HG03575 (cell line): ENCODE measurements at regions not wholly inside any gene's neighbourhood (a gene's known extent, or its start where the extent isn't known, plus 50 kb on each side); places are given as distances from the start of the nearest gene placed in this dataset.
"Not testable (repeated sequence)": the region's sequence is repeated elsewhere in the genome, so short reads cannot be mapped to it uniquely, and the experiment has no call there.

Source experiments
- ATAC-seq: cut with Tn5 transposase; IDR thresholded peaks from one replicate; pipeline ENCODE4 v1.9.1; 2021; ENCODE audit not compliant: unreplicated experiment, insufficient number of reproducible peaks, low FRiP score; ENCODE audit errors: extremely low read depth

DNA sequence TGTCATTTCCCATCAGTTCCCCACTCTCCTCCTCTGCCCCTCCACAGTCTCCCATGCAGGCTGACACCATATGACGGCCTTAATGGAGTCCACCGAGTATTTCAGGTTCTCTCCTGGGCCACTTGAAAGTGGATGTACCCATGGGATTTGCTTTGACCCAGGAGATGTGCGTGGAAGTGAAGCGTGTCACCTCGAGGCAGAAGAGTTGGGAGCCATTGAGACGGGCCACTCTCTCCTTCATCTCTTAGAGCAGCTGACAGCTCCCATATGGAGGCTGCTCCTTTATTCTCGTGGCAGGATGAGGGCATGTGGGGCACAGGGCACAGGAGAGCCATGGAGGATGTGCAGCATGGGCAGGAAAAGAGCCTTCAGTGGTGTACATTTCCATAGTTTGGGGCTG is 144.7 kb upstream of the CRYM start:
- not testable (repeated sequence) for ATAC-seq

DNA sequence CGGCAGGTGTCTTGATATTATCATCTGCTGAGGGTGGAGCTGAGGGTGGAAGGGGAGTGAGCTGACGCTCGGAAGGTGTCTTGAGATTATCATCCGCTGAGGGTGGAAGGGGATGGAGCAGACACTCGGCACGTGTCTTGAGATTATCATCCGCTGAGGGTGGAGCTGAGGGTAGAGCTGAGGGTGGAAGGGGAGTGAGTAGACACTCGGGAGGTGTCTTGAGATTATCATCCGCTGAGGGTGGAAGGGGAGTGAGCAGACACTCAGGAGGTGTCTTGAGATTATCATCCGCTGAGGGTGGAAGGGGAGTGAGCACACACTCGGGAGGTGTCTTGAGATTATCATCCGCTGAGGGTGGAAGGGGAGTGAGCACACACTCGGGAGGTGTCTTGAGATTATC is 126.6 kb upstream of the CRYM start:
- ATAC-seq: not testable (repeated sequence)

DNA sequence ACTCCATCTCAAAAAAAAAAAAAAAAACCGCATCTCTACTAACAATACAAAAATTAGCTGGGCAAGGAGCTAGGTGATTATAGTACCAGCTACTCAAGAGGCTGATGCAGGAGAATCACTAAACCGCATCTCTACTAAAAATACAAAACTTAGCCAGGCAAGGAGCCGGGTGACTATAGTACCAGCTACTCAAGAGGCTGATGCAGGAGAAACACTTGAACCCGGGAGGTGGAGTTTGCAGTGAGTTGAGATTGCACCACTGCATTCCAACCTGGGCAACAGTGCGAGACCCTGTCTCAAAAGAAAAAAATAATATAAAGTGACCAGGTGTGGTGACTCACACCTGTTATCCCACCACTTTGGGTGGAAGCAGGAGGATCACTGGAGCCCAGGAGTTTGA is 119.8 kb upstream of the CRYM start:
- not testable (repeated sequence) for ATAC-seq

DNA sequence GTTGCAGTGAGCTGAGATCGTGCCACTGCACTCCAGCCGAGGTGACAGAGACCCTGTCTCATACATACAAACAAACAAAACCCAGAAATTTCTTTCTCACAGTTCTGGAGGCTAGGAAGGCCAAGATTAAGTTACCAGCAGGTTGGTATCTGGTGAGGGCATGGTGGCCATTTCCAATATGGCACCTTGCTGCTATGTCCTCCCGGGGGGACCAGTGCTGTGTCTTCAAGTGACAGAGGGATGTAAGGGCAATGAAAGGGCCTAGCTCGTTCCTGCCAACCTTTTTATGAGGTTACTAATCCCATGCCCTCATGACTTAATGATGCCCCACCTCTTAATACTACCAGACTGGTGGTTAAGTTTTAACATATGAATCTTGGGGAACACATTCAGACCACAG is 118.5 kb upstream of the CRYM start:
- ATAC-seq: not testable (repeated sequence)

DNA sequence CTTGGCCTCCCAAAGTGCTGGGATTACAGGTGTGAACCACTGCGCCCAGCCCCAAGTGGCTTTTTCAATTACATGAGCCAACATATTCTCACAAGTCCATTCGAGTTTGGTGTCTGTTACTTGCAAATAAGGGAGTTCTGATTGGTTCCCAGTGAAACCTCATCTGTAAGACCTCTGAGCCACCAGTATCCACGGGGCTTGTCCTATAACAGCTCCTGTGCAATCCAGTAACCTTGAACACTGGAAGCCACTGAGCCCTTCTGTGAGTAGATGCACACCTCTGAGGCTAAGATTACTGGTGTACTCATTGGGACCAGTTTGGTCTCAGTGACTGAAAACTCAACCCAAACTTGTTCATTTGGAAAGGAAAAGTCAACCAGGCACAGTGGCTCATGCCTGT is 112.5 kb upstream of the CRYM start:
- ATAC-seq: not testable (repeated sequence)

DNA sequence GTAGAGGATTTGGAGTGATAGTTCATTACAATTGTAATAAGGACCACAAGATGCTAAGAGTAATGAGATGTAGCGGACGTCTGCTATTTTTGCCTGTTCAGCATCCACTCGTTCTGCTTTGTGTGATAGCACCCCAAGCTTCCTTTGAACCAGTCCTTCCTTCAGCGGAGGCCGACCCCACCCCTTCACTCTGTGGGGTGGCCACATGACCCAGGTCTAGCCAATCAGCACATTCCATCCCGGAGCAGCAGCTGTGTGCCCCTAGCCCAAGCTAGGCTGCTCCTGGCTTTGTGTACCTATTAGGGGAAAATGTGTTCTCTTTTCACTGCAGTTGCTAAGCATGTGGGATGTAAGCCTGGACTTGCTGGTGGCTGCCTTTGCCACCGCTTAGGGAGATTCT is 111.8 kb upstream of the CRYM start:
- ATAC-seq: not testable (repeated sequence)

DNA sequence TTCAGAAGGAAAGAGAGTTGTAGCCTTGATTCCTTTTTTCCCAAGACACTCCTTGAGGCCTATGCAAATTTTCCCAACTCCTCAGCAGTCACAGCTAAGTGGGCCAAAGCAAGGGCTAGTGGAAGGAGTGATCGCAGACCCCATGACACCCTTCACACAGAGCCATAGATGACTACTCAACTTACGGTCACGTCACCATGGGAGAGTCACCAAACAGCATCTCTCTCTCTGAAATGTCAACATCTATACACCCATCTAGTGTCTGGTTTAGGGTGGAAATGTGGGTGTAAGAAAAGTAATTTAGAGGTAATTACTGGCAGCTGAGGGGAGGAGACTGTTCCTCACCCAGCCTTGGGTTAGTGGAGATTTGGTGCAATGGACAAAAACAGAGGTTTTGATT is 109.7 kb upstream of the CRYM start:
- not testable (repeated sequence) for ATAC-seq

DNA sequence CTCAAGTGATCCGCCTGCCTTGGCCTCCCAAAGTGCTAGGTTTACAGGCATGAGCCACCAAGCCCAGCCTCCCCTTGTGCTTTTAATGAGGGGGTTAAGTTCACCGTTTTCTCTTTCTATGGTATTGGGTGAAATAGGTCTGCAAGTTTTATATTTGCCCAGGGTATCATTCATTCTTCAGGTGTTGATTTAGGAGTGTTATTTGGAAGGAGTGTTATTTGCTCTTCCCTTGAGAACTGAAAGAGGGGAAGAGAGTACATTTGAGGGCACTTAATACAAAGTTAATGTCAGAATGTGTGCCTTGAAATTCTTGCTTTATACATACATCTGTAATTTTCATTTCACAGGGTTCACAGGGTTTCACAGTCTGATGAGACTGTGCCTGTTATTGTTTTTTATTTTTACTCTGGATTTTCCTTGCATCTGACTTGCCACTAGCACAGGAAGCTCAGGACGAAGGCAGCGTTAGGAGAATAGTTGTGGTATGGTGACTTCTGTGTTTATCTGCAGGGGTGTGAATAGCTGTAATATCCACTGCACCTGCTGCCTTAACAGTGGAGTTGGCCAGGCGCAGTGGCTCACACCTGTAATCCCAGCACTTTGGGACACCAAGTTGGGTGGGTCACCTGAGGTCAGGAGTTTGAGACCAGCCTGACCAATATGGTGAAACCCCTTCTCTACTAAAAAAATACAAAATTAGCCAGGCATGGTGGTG is 108.3 kb upstream of the CRYM start:
- ATAC-seq: not testable (repeated sequence)

DNA sequence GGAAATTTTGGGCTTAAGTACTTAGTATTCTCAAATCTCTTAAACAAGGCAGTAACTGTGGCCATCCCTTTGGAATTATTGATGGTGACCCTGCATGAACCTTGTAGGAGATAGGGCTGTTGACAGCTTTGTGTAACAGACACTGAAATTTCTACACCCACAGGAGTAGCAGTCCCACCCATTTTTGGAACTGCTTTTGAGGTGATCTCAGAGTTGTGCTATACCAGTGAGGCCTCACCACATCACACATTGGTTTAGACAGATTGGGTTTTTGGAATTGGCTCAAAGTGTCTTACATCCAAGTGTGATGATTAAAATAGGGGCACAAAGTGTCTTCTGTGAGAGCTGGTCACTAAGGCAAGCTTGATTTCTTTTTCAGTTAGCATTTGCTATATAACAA is 105.6 kb upstream of the CRYM start:
- ATAC-seq: not testable (repeated sequence)

DNA sequence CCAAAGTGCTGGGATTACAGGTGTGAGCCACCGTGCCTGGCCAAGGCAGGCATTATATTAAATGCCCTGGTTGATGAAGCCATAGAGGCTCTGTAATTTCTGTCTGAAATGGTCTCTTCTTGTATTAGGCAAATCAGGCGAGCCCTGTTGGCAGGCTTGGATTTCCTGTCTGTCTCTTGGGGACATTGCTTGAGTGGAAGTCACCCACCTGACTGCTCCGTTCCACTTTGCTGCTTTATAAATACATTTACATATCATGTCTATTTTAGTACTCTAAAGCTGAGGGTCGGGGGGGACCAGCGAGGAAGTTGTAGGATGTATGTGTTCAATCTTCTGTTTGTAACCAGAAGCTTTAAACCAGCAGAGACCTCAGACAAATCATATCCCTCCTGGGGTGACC is 101.6 kb upstream of the CRYM start:
- not testable (repeated sequence) for ATAC-seq

DNA sequence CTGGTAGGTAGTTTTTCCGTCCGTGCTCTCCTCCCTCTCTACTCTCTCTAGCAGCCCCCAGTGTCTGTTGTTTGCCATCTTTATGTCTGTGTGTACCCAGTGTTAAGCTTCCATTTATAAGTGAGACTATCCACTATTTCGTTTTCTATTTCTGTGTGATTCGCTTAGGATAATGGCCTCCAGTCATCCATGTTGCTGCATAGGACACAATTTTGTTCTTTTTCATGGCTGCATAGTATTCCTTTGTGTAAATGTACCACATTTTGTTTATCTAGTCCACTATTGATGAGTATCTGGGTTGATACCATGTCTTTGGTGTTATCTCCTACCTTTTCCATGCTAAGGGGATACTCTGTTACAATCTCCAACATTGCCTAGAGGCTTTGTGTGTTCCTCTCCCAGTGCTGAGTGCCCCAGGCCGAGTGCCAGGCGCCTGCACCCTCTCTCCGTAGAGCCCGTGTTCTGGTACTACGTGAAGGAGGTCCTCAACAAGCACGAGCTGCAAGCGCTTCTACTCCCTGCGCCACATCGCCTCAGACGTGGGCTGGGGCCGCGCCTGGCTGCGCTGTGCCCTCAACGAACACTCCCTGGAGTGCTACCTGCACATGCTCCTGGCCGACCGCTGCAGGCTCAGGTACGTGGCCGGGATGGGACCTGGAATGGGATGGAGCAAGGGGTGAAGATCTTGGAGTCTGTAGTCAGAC is 98.3 kb upstream of the CRYM start:
- ATAC-seq: not testable (repeated sequence)

DNA sequence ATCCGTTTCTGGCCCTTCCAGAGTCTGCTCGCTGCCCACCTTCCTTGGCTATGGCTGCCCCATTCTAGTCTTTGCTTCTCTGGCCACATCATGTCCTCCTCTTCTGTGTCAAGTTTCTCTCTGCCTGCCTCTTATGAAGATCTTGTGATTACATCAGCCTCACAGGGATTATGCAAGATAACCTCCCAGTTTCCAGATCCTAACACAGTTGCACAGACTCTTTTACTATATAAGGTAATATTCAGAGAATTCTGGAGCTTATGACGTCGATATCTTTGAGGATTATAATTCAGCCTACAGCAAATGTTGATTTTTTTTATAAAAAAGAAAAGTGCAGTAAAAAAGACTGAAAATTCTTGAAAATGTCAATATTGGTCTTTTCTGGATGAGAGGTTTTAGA is 97.2 kb upstream of the CRYM start:
- ATAC-seq: not testable (repeated sequence)

DNA sequence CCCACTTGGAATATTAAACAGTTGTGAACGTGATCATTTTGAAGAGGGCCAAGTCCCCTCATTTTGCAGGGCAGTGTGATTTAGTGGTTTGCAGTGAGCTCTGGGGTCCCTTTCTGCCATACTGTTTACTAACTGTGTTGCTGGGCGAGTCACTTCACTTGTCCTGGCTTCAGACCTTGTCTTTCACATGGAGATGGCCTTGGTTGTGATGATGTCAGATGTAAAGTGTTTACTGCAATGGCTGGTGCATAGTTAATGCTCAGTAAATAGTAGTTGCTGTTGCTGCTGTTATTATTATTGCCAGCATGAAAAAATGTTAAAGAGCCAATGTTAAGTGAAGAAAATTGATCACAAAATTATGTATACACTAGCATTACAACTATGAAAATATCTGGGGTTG is 95.4 kb upstream of the CRYM start:
- ATAC-seq: not testable (repeated sequence)

DNA sequence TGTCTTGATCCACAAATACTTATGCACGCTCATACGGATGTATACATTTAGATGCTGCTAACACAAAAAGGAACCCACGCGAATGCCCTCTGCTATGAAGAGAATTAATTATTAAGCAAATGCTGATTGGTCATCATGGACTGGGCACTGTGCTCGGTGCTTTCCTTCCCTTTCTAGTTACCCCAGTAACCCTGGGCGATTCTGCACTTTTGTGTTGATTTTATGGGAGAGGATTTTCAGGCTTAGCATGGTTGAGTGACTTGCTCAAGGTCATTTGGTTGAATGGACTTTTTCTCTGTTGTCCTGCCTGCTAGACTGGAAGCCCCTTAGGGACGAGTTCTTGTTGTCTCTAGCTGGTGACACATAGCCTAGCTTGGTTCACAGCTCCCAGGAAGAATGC is 94.8 kb upstream of the CRYM start:
- ATAC-seq: not testable (repeated sequence)

DNA sequence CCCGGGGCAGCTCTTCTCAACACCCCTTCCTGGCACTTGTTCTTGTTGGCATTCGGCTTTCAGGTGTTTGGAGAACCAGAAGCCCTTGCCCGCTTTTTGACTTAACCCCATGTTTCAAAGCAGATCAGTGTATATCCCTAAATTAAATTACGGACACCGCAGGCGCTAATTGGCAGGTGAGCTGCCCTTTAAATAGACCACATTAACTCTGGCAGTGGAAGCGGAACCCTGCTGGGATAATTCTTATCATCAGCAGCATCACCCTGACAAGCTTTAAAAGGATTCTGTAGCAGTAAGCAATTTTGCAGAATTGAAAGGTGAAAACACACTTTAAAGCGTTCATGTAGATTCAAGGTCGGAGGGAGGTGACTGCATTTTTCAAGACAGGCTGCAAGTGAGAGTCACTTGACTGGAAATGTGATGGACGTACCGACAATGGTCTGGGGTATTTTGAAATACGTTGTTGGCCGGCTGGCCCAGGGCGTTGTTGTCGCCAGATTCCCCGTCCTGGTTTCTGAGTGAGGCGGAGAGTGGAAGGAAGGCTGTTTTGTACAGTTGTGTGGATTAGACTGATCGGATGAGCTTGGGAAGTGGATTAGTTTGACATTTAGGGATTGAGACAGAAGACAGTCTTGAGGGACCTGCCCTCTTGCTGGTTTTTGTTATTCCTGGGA is 94.2 kb upstream of the CRYM start:
- not testable (repeated sequence) for ATAC-seq

DNA sequence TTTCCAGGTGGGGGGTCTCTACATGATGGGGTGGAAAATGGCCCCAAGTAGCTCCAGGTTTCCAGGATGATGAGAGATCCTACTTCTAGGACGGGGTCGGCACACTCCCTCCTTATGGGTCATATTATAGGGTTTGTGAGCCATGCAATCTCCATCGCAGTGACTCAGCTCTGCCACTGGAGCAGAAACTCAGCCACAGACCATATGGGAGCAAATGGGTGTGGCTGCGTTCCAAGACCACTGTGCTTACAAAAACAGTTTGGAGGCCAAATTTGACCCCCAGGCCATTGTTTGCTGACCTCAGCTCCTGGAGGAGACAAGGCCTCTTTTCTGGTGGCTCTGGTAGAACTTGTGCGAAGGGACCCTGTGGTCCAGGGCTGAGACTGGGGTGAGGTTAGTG is 92.7 kb upstream of the CRYM start:
- not testable (repeated sequence) for ATAC-seq

DNA sequence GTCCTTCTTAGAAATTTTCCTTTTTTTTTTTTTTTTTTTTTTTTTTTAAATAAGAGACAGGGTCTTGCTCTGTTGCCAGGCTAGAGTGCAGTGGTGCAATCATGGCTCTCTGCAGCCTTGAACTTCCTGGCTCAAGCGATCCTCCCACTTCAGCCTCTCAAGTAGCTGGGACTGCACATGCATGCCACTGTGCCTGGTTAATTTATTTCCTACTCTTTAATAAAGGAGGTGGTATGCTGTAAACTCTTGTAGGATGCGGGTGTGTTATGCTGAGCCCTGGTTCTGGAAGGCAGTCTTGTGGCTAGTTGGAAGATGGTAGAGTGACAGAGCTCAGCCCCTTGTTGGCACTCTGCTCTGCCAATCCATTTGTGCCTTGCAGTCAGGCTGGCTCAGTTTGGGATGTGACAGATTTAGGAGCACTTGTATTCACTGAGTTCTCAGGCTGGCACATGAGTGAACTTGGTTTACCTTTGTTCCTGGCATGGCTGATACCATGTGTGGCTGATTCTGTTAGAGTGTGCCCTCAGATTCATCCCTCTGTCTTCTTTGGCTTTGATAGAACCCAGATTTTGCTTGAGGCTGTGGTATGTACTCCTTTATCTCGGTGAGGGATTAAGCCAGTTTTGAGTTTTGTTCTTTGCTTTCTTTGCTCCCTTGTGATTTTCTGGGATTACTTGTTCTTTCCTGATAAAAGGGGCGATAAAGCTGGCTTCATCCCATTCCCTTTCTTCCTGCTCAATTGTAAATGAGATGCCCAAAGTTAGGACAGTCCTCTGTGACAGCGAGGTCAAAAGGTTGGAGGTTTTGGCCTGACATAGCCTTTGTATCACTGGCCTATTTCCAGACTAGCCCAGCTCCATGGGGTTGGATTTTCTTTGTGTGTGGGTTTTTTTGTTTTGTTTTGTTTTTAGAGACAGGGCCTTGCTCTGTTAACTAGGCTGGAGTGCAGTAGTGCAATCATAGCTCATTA is 91.2 kb upstream of the CRYM start:
- ATAC-seq: not testable (repeated sequence)

DNA sequence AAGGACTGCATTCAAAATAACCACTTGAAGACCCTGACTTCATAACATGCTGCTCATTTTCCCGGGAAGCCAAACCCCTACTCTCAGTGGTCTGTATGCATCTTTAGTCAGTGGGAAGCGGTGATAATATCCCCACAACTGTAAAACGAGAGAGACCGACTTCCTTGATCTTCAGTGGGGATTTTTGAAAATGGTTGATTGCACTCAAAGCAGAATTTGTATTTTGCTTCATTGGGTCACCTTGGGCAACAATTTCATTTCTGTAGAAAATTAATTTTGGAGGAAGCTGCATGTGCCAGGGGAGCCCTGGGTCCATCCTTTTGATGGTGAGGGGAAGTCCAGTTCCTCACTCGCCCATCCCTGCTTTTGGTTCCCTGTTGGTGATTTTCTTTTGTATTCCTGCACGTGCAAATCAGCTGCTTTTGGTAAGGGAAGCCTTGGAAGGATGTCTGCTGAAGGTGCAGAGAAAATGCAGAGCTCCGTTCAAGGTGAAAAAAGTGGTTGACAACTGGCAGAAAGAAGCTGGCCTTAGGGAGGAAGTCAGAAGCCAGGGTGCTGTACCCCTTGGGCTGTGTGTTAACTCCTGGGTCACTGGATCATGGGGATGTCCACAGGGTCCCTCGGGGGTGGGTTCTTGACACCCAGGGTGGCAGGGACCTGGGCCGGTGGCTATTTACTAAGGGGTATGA is 89.8 kb upstream of the CRYM start:
- ATAC-seq: not testable (repeated sequence)
